Hypothalamus (tissue), 51 donors: ENCODE measurements at regions not wholly inside any gene's neighbourhood (a gene's known extent, or its start where the extent isn't known, plus 50 kb on each side); places are given as distances from the start of the nearest gene placed in this dataset.

Experiments used
- DNase-seq, 51 donors: peaks; one replicate each; lab custom pipeline; 2025; lab: John Stamatoyannopoulos, UW

DNA sequence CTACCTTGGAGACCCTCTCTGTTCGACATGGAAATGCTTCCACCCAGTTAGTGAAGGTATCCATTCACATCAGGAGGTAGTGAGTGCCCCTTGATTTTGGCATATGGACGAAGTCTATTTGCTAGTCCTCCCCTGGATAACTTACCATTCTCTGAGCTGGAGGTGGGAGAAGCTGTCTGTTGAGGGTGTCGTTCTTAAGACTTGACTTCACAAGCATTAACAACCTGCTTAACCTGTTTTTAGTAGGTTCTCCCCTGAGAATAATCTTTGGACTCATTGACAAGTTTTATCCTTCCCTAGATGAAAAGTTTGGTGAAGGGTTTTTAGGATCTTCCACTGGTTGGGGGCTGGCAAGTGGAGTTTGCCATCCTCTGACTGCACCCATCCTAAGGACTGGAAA lies 1053.8 kb upstream of the CNTN5 start:
- DNase-seq: no peak

DNA sequence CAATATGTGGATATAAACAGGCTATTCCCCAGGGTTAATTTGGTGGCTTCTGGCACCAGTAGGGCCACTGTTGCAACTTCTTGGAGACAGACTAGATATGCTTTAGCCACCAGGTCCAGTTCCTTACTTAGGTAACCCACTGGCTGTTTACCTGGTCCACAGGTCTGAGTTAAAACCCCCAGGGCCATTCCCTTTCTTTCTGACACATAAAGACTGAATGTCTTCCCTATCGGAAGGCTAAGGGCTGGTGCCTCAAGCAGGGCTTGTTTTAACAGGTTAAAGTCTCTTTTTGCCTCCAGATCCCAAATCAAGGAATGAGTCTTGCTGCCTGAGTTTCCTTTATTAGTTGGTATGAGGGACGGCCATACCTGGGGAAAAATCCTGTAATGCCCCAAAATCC lies 1052.7 kb upstream of the CNTN5 start:
- DNase-seq: no peak

DNA sequence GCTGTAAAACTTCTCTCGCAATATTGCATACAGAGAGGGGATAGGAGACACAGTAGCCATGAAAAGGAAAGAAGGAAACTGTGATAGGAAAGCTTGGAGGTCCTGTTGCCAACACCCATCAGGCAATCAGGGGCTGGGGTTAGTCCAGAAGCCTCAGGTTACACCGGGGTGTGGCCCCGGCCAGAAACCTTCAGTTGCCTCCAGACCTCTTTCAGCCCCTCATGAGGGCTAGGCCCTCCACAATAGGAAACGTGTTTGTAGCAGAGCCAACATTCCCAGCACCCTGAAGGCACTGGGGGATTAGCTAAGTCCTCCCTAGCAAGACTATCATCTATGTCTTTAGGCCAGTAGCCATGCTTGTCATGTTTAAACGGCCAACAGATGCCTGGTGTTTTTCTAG lies 1048.0 kb upstream of the CNTN5 start:
- DNase-seq: no peak

DNA sequence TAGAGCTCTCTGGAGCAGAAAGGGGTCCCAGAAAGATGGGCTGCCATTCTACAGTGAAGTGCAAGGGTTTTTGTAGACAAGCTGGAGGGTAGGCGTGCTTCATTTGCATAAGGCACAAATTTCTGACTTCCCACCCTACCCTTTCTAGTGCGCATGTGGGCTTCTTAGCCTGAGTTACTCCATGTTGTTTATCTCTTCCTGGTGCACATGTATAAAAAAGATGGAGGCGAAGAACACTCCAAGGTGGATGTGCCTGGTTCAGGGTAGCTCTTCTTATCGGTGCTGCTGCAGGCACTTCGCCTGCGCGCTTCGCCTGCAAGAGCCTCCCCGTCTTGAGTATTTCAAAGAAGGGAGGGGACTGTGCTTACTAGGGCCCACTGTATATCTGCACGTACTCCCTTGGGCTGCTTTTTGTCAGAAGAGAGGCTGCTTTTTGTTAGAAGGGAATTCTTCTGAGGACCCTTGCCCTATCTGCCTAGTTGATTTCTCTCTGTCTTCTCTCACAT lies 1047.3 kb upstream of the CNTN5 start:
- no peak for DNase-seq

DNA sequence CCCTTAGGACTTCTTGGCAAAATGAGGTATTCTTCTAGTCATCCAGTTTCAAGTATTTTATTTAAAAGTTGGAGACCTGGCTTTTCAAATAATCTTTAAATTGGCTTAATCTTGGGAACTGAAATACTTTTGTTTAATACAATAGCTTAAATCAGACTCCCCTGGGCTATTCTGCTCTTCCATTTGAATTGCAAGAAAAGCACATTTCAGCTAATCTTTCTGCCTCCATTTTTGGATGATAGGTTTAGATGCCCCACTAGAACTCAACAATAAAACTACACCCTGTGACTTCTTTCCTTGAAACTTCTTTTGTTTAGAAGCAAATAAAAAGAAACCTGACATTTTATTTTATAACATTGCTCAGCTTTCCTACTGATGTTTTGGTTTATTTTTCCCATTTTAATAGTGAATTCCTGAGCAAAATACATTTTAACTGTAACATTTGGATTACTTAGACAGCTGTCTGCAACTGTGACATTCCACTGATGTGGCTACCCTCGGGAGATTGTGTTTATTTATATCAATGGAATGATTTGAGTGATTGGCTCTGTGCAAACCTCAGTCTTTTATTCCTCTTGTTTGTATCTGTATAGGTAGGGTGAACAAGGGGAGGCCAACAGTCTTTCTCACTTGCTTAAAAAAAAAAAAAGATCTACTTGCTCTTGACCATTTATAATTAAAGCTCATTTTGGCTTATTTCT lies 1045.8 kb upstream of the CNTN5 start:
- DNase-seq: no peak

DNA sequence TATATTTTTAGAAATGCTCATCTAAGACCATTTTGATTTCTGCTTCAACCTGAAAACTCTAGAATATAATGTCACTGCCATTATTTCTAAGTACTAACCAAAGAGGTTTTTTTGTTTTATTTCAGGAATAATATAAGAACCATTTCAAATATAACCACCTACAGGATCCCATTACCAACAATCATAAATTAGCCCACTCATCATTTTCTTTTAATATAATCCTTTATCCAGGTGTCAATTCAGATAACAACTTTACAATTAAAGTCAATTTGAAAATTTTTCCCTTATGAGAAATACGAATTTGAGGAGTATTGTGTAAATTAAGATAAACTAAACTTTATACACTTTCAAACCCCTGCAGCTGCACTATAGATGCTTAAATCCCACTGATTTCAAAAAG lies 1043.0 kb upstream of the CNTN5 start:
- no peak for DNase-seq

DNA sequence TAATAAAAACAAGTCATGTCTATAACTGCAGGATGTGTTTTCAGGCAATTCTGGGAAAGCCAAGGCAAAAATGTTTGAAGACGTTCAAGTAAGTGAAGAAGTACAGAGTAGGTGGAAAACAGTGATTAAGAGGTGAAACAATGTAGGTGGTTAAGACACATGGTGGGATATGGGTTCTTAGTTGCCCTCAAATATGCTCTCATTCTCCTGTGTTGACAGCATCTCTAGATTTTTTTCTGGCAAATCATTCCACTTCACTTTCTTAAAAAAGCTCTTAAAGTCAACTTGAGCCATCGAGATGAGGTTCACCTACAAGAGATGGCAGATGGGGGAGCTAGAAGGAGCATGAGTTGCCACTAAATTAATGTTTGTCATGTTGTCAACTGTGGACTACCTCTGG lies 1041.0 kb upstream of the CNTN5 start:
- DNase-seq: peak in 1 of 51 donors; percentile 4

DNA sequence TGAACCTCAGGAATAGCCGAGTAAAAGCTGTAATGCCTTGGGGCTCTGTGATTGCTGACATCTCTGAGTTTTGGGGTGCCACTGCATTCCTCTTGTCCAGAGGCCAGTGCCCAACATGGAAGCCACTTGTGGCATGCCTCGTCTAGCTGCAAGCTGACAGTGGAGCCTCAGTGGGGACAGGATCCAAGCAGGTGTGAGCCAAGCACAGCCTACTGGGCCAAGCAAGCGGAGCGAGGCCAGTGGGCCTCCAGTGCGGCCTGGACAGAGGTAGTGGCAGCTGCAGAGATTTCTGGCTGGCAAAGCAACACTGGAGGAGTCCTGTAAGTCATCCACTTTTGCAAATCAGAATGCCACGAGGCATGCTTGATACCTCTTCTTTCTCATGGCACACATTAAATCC lies 1038.2 kb upstream of the CNTN5 start:
- DNase-seq: no peak

DNA sequence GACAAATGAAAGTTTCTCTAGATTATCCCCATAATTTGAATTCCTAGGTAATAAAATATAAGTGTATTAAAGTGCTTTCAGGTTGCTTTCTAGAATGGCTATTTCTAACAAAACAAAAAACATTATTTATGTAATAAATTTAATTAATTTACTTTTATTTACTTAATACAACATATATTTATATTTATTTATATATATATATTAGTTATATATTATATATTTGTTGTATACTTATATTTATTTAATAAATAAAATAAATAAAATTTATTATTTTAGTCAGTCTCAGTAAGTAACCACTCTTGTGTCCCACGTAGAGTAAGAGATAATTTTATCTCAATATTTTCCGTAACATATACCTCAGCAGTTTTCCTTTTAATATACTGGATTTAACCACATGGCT lies 1031.6 kb upstream of the CNTN5 start:
- no peak for DNase-seq

DNA sequence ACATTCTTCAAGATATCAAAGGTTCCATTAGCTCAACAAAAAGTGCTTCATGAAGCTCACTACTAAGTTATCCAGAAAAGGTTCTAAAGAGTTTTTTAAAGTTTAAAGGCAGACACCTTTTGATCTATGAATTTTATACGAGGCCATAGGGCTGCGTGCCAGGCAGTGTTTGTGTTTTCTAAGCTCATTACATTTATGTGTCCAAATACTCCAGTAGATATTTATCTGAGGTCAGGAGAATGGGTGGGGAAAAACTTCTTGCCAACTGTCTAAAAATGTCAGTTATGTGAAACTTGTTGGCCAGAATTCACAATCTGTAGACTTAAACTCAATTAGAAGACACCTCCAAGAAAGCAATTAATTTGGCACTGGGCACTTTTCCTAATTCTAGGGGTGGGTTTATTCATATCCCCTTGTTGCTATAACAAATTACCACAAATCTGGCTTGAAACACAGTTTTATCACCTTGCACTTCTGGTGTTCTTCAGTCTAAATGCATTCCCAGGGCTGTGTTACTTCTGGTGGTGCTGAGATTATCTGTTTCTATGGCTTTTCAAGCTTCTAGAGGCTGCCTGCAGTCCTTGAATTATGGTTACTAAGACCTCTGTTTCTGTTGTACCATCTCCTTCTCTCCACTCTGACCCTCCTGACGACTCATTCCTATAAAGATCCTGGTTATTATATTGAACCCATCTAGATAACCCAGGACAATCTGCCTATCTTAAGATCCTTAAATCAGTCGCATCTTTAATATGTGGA lies 1030.4 kb upstream of the CNTN5 start:
- no peak for DNase-seq

DNA sequence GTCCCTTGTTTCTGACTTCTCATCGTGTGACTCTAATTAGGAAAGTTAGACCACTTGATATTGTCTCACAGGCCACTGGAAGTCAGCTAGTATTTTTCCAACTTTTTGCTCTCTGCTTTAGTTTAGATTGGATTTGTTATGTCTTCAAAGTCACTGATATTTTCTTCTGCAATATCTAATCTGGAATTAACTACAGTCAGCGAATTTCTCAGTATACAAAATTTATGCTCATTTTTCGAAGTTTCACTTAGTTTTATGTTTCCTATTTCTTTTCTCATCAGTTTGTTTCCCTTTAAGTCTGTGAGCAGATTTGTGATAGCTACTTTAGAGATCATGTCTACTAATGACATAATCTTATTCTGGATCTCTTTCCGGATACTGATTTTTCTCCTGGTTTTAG lies 1027.2 kb upstream of the CNTN5 start:
- DNase-seq: no peak

DNA sequence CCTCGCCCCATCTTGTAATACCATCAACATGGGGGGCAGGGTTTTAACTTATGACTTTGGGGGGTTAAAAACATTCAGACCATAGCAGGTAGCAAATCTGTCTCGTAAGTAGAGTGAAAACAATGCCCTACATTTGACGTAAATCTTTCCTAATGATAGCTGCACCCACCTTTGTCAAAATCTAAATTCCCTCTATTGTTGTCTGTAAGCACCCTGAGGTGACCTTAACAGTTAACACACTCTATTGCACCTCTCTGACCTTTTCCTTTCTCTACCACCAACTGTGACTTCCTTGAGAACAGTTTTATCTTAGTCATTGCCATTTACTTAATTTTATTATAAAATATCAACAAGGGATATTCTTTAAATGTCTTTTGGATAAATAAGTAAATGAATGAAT lies 1024.9 kb upstream of the CNTN5 start:
- DNase-seq: no peak

DNA sequence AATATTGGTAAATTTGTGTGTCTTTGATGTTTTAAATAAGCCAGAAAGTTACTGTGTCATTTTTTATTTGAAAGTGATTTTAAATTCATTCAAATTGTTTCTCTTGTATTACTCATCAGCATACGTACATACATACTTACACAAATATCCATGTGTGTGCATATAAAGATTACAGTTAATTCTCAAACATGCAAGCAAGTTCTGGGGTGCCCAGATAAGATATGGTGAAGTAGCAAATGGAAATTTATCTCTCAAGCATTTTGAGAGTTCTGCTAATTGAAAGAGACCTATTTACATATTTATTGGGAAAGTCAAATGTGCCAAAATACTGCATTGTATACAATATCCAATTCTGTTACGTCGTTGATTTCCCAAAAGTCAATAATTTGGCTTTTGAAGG lies 1024.0 kb upstream of the CNTN5 start:
- no peak for DNase-seq

DNA sequence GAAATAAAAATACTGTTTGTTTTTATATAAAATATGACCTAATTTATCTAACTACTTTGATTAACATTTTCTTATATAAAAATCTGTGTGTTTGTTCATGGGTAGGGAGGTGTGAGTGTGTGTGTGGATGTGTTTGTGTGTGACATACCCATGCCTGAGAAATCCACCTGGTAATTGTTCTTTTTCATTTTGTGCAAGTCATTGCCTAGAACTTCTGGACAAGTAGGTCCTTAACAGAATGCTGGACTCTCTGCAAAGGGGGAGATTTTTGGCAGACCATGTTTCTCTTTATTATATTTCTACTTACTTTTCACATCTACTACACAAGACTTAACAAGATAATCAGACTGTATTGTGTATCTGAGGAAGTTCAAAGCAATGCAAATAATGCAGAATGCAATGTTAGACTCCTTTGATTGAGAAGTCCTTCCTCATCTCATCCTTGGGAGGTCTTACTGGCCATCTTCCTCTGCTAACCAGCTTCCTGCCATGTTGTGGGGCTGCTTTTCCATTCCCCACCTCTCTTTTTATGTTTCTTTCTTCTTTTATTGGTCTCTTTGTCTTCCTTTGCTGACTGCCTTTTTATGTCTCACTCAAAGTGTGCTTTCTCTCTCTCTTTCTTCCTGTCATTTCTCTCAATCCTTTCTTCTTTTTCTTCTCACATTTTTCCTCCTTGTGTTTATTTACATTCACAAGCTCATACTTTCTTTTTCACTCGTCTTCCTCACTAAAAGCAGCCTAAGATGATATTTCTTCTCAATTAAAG lies 1017.0 kb upstream of the CNTN5 start:
- no peak for DNase-seq

DNA sequence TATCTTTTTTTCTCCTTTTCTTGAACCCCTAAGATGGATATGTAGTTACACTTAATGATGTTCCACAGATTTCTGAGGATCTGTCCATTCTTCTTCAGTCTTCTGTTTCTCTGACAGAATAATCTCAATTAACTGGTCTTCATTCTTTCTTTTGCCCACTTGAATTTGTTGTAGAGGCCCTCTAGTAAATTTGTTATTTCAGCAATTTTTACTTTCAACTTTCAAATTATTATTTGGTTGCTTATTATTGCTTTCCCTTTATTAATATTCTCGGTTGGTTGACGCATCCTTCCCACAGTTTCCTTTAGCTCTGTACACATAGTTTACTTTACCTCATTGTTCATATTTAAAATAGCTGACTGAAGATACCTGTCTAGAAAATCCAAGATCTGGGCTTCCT lies 1013.7 kb upstream of the CNTN5 start:
- no peak for DNase-seq

DNA sequence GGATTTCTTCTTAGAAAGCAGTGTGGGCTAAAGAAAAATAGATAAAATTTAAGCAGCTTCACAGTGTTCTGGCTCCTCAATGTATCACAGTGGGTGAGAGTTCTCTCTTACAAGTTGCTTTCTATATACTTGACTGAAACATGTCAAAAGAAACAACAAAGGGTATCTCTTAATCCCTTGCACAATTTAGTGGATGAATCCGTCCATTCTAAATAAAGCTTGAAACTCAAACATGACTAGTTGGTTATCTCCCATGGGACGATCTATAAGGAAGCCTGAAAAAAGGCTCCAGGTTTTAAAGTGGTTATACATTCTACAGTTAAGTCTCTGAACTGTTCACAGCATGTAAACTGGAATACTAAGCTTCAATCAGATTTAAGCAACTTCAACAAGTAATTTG lies 993.1 kb upstream of the CNTN5 start:
- no peak for DNase-seq

DNA sequence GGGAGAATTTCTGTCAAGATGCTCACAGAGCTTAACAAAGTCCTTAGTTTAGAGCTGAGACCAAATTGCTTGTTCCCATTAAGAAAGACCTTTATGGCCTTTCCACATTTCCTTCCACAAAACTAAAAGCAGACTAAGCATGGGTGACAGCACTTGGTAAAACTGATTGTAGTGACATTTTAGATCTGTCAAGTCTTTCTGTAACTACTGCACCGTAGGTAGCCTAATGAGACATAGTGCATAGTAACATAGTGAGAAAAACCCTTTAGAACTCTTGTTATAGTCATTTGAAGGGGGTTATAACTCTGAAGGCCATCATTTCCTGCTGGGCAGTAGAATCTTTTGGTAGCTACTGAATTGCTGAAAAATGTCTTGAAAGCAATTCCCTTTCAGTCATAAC lies 990.9 kb upstream of the CNTN5 start:
- no peak for DNase-seq

DNA sequence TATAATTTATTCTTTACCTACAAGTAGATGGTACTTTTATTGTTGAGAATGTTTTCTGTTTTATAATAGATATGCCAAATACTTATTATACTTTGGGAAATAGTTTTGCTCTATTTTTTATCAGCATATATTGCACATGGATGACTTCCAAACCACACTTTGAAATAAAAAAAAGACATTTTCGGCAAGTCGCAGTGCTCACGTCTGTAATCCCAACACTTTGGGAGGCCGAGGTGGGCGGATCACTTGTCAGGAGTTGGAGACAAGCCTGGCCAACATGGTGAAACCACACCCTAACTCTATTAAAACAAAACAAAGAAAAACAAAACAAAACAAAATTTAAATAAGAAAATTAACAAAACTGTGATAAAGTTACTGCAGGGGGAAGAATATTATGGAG lies 983.9 kb upstream of the CNTN5 start:
- no peak for DNase-seq

DNA sequence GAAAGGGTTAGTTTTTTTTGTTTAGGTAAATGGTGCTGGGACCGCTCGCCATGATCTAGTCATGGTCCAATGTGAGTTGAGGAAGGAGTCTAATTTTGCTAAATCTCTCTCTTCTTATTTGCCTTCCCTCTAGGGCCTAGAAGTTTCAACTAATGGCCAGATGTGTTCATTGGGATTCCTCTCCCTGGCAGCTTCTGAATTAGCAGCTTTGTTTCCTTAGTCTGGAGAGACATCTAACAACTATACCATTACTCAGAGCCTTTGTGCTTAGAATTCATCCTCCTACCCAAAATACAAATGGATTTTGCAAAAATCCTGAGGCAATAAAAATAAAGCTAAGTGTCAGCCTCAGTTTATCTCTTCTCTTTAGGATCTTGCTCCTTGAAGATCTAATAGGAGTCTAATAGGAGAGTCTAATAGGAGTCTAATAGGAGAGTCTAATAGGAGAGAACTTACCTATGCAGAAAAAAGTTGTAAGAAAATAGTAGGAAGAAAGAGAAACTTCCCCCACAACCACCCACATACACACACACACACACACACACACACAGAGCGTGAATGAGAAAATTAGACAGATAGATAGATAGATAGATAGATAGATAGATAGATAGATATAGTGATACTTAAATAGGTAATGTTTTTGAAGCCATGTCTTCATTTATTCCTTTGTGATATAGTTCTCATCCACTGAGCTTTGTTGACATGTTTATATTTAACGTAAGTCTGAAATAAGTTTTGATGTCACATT lies 980.5 kb upstream of the CNTN5 start:
- peak in 1 of 51 donors; percentile 4 for DNase-seq

DNA sequence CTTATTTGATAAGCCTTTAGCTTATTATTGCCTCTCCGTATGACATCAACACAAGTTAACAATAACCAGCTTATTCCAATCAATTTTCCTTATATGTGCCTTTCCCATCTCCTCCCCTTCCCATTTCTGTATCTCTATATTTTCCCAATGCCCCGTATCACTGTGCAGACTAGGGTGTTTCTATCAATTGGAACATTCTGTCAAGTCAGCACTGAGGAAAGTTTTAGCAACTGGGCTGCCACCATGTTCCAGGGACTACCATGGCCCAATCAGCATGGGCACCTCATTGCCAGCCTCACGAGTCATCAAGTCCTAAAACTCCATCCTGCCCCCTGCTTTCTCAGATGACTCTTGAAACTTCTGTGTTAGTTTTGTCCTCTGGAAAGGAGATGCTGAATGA lies 973.1 kb upstream of the CNTN5 start:
- DNase-seq: no peak

DNA sequence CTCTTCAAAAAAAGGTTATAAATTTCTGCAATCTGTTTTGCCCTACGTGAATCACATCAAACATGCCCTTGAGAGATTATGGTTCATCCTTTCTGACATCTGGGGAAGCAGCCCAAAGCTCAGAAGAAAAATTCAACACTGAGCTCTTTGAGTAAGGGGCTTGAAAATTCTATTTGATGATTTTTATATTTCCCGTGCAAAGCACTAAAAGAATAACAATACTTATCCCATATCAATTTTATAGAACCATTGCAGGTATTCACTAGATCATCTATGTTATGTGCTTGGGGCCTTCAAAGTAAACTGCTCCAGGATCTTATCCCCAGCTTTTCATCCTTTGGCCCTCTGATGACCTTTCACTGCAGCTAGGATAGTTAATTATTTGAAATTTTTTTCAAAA lies 966.9 kb upstream of the CNTN5 start:
- DNase-seq: no peak
